K562 (cell line): ENCODE measurements at regions not wholly inside any gene's neighbourhood (a gene's known extent, or its start where the extent isn't known, plus 50 kb on each side); places are given as distances from the start of the nearest gene placed in this dataset.

Experiments used
- ATAC-seq: fragments of 200-7000 bp; cut with Tn5 transposase; 3 replicates; pipeline ENCODE4 v1.9.1; 2020; ENCODE audit warnings: moderate library complexity
- BruUV-seq: library from RNA; stranded (reverse); fragments of 400-500 nt; replicated peaks from 2 replicates; lab custom pipeline; 2021; lab: Mats Ljungman, UMichigan
- CTCF ChIA-PET: fragments of 300-600 bp; formaldehyde crosslinking; extraction: SDS; loops from one replicate; lab custom pipeline; 2021; ENCODE audit warnings: low intra/inter-chr PET ratio; lab: Yijun Ruan, JAX
- POLR2A ChIA-PET: fragments of 300-600, 350-650 bp; sonication (Branson Sonifier 250); formaldehyde crosslinking; extraction: SDS; loops from one replicate; lab custom pipeline; 2021; ENCODE audit warnings: antibody characterized with exemption, inconsistent platforms; lab: Yijun Ruan, JAX
- DNase-seq, 4 experiments: peaks; one replicate each; pipeline versions ENCODE4 v3.0.0 to v3.0.0-alpha.2; 2011 to 2018; ENCODE audit warnings: low spot score in 3 of 4, mixed read lengths in 3 of 4; ENCODE audit errors: extremely low read depth in 1 of 4
- FAIRE-seq: peaks from 2 replicates; lab custom pipeline; 2011; peaks lifted over from hg19 to GRCh38; lab: Jason Lieb, UNC
- H2AFZ ChIP-seq: 2 replicates; pipeline ENCODE4 v1.6.0; 2011; ENCODE audit warnings: low read depth, low read length, control low read depth, inconsistent platforms
- H3K27ac ChIP-seq: fragments of 200-600 bp; 3 replicates; pipeline ENCODE4 v1.8.0; 2011; ENCODE audit warnings: low read depth, mild to moderate bottlenecking, control low read depth, inconsistent platforms, low read length, moderate library complexity, mixed read lengths; ENCODE audit errors: extremely low read depth
- H3K27me3 ChIP-seq, 2 experiments: fragments of 300-600 bp in 1 of 2; 2 replicates in 1 of 2; 3 replicates in 1 of 2; pipeline versions ENCODE4 v1.6.0 to v1.8.0; 2011; ENCODE audit warnings: inconsistent platforms in 2 of 2, low read length in 2 of 2, mild to moderate bottlenecking in 1 of 2, mixed read lengths in 1 of 2, moderate library complexity in 1 of 2; ENCODE audit not compliant: control insufficient read depth in 2 of 2, insufficient read depth in 2 of 2
- H3K36me3 ChIP-seq: fragments of 300-600 bp; 3 replicates; pipeline ENCODE4 v1.8.0; 2011; ENCODE audit warnings: mild to moderate bottlenecking, low read length, inconsistent platforms; ENCODE audit not compliant: control insufficient read depth, insufficient read depth
- H3K4me1 ChIP-seq, 2 experiments: fragments of 200-600 bp in 1 of 2; replicated peaks in 1 of 2; 2 replicates in 1 of 2; 3 replicates in 1 of 2; pipeline versions ENCODE4 v1.5.1 to v1.8.0; 2011; ENCODE audit warnings: inconsistent platforms in 2 of 2, low read length in 2 of 2, mild to moderate bottlenecking in 1 of 2, mixed read lengths in 1 of 2, moderate library complexity in 1 of 2; ENCODE audit not compliant: control insufficient read depth in 2 of 2, insufficient read depth in 2 of 2
- H3K4me2 ChIP-seq: 2 replicates; pipeline ENCODE4 v1.6.1; 2011; ENCODE audit warnings: low read length, control low read depth, inconsistent platforms, mixed read lengths; ENCODE audit not compliant: insufficient read depth
- H3K4me3 ChIP-seq: fragments of 200-600 bp; sonication (generic), shearing (Covaris generic); 2 replicates; pipeline ENCODE4 v1.5.1; 2016; ENCODE audit warnings: control low read depth, inconsistent platforms
- H3K79me2 ChIP-seq: fragments of 200-600 bp; 3 replicates; pipeline ENCODE4 v1.8.0; 2011; ENCODE audit warnings: low read length, inconsistent platforms; ENCODE audit not compliant: control insufficient read depth, insufficient read depth
- H3K9ac ChIP-seq, 2 experiments: 2 replicates each; pipeline versions ENCODE4 v1.6.0 to v1.6.1; 2011; ENCODE audit warnings: low read depth in 2 of 2, low read length in 2 of 2, control low read depth in 1 of 2, inconsistent platforms in 1 of 2, mild to moderate bottlenecking in 1 of 2, mixed read lengths in 1 of 2; ENCODE audit not compliant: insufficient read depth in 1 of 2
- H3K9me1 ChIP-seq: one replicate; pipeline ENCODE4 v1.6.0; 2011; ENCODE audit warnings: inconsistent platforms, mild to moderate bottlenecking, low read length, moderate library complexity; ENCODE audit not compliant: control insufficient read depth, insufficient read depth
- H3K9me3 ChIP-seq: replicated peaks from 2 replicates; pipeline ENCODE4 v1.5.1; 2011; ENCODE audit warnings: low read depth, low read length, inconsistent platforms; ENCODE audit not compliant: control insufficient read depth, insufficient read depth
- H4K20me1 ChIP-seq: replicated peaks from 2 replicates; pipeline ENCODE4 v1.6.1; 2011; ENCODE audit warnings: low read length, inconsistent platforms, mixed read lengths; ENCODE audit not compliant: control insufficient read depth, insufficient read depth
- ATF1 ChIP-seq, 2 experiments: fragments of 450-650 bp in 1 of 2; IDR thresholded peaks; 2 replicates each; pipeline ENCODE4 v1.6.1; 2016; ENCODE audit warnings: missing compliant biosample characterization in 1 of 2, missing genetic modification characterization in 1 of 2
- CREM ChIP-seq: IDR thresholded peaks from 2 replicates; pipeline ENCODE4 v1.6.1; 2014; ENCODE audit warnings: antibody characterized with exemption, low read depth
- FUS ChIP-seq: fragments of 200-400 bp; formaldehyde crosslinking; optimal IDR thresholded peaks from 2 replicates; pipeline ENCODE3; 2017; ENCODE audit warnings: low read depth, low read length
- GATA2 ChIP-seq: sonication (generic); formaldehyde crosslinking; IDR thresholded peaks from 2 replicates; pipeline ENCODE4 v1.4.0; 2020; ENCODE audit warnings: mild to moderate bottlenecking, missing genetic modification reagents
- HIVEP1 ChIP-seq: fragments of 250-450 bp; sonication (Bioruptor Pico); IDR thresholded peaks from 2 replicates; pipeline ENCODE4 v1.4.0; 2020; ENCODE audit warnings: mild to moderate bottlenecking
- NR3C1 ChIP-seq: sonication (generic); formaldehyde crosslinking; IDR thresholded peaks from 2 replicates; pipeline ENCODE4 v1.8.1; 2022; ENCODE audit warnings: missing genetic modification reagents
- PHTF2 ChIP-seq: fragments of 250-450 bp; sonication (Bioruptor Pico); IDR thresholded peaks from 2 replicates; pipeline ENCODE4 v1.5.0; 2021; ENCODE audit warnings: mild to moderate bottlenecking
- POLR2B ChIP-seq: fragments of 450-650 bp; IDR thresholded peaks from 2 replicates; pipeline ENCODE4 v1.6.1; 2018; ENCODE audit warnings: low read depth; ENCODE audit not compliant: partially characterized antibody
- RBM14 ChIP-seq: fragments of 200-400 bp; formaldehyde crosslinking; IDR thresholded peaks from 2 replicates; pipeline ENCODE4 v1.6.1; 2018; ENCODE audit warnings: low read depth, mild to moderate bottlenecking, low read length, moderate library complexity, borderline replicate concordance; ENCODE audit not compliant: insufficient read depth
- SIRT6 ChIP-seq: IDR thresholded peaks from one replicate; pipeline ENCODE4 v1.6.1; 2012; ENCODE audit warnings: low read depth, mild to moderate bottlenecking, control low read depth, inconsistent platforms, low read length, moderate library complexity
- TAF7 ChIP-seq: fragments of 450-650 bp; IDR thresholded peaks from 2 replicates; pipeline ENCODE4 v1.6.1; 2016; ENCODE audit warnings: missing genetic modification characterization, missing compliant biosample characterization
- TEAD2 ChIP-seq: fragments of 450-650 bp; IDR thresholded peaks from 2 replicates; pipeline ENCODE4 v1.6.1; 2016; ENCODE audit warnings: missing genetic modification characterization, control low read depth, missing compliant biosample characterization
- ZNF140 ChIP-seq: fragments of 250-450 bp; sonication (Bioruptor Pico); IDR thresholded peaks from 2 replicates; pipeline ENCODE4 v1.8.0; 2021; ENCODE audit warnings: moderate library complexity, mild to moderate bottlenecking, inconsistent platforms
- ZNF146 ChIP-seq: IDR thresholded peaks from one replicate; pipeline ENCODE4 v1.6.1; 2018; ENCODE audit warnings: missing compliant biosample characterization; ENCODE audit not compliant: unreplicated experiment
- ZNF668 ChIP-seq: fragments of 250-450 bp; sonication (Bioruptor Pico); IDR thresholded peaks from 2 replicates; pipeline ENCODE4 v1.8.0; 2022; ENCODE audit warnings: mild to moderate bottlenecking, inconsistent platforms
- ZNF780A ChIP-seq: fragments of 250-450 bp; sonication (Bioruptor Pico); IDR thresholded peaks from 2 replicates; pipeline ENCODE4 v1.5.0; 2021; ENCODE audit warnings: mild to moderate bottlenecking
- WGBS: fragments of 100-300 bp; shearing (Covaris generic); methylation state at CpG from one replicate; pipeline ENCODE4 v1.1.6; 2016; ENCODE audit warnings: low coverage, mixed read lengths; ENCODE audit not compliant: insufficient coverage; ENCODE audit errors: missing lambda C conversion rate; 5-methylcytosine and 5-hydroxymethylcytosine counted together
- in situ Hi-C: fragments of 300-500 bp; cut with MboI; formaldehyde crosslinking; loops from 4 replicates; pipeline ENCODE4 v1.15.0; 2018; ENCODE audit warnings: inconsistent platforms, mixed read lengths
- intact Hi-C: fragments of 100-400 bp; cut with micrococcal nuclease; formaldehyde crosslinking; loops from 2 replicates; pipeline ENCODE4 v1.14.2; 2022
- TF ChIP-seq, protein P1 (sequence below): fragments of 450-650 bp; IDR thresholded peaks from 2 replicates; pipeline ENCODE4 v1.6.1; 2018; ENCODE audit warnings: mild to moderate bottlenecking, low read depth; ENCODE audit not compliant: partially characterized antibody

DNA sequence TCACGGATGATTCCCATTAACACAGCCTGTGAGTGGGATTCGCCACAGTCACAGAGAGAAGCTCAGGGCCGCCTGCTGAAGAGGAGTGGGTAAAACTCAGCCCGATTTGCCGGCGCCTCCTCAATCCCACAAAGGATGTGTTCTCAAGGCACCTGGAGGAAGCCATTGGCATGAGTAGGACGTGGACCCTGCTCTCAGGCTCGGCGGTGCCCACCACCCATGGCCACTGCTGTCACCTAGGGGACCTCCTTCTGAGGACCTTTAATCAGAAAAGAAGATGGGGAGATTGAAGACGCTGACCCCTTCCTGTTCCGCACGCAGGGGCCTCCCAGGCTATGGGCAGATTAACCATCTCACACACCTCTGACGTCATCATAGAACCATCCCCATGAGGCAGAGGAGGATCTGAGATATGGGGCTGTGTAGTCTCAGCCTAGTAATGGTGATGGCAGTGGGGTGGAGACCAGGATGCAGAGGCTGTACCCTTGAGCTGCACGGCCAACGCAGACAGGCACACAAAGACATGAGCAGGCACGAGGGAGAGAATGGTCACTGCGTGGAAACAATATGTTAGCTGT lies 571.8 kb downstream of the BRD1 start:
- BruUV-seq = no TSS peak
- Histone ChIP-seq H3K27me3 (peaks cover 0 to 4% of the 10 kb centered on the region in 2 experiments; a peak in 3 of 5 replicates), H3K79me2 (no peaks in the 10 kb centered on the region), H3K4me3 (no peak overlapping the region), H3K9ac (no peak overlapping the region), H3K27ac (no peak overlapping the region), H3K4me1 (no peaks in the 10 kb centered on the region), H3K36me3 (no peaks in the 10 kb centered on the region), H3K4me2 (no peak overlapping the region), H2AFZ (no peak overlapping the region), H4K20me1 (no peaks in the 10 kb centered on the region; the same call in 1 of the 2 replicates), H3K9me1 (no peaks in the 10 kb centered on the region), H3K9me3 (no peaks in the 10 kb centered on the region)
- DNase-seq = no peak
- ATAC-seq = no peak
- 1% methylated on average over 15 of the region's 17 CpGs for WGBS
- TF ChIP-seq CREM = 0 out of 2 replicates have a peak, but pooled peaks have one; percentile 11
- no peak for TF ChIP-seq ATF1 (CRISPR knock-in tag; IDR thresholded peaks at IDR 0.05)
- peak; percentile 24; the same call in 1 of the 2 replicates for TF ChIP-seq ATF1 (tag; IDR thresholded peaks at IDR 0.05)
- TF ChIP-seq GATA2 (CRISPR knock-in tag) = no peak
- FAIRE-seq = no peak
- intact Hi-C loops = no loop called here
- in situ Hi-C loops = no loop called here
- ChIA-PET CTCF (no interaction called here), POLR2A (interaction anchor here (0.5 kb wide), 1 partner anchor 170 kb away, joined by 5 read pairs; no protein-coding TSS in a partner anchor)

DNA sequence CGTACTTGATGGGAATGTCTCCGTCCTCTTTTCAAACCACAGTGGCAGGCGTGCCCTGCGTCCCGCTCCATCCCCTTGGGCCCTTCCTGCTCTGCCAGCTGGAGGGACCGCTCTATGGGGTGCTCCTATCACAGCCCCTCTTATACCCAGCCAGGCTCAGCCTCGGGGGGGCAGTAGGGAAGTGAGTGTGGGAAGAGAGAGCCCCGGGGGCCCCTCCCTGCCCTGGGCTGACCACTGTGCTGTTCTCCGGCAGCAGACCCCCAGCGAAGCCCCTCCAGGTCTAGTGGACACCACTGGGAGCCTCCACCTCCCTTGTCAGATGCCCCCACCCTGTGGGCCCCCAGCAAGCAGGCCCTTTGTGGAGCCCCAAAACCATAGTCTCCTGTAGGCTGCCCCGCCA lies 572.5 kb downstream of the BRD1 start:
- H3K4me2 ChIP-seq = no peak overlapping the region
- CTCF ChIA-PET = no interaction called here
- no peak overlapping the region for H3K4me3 ChIP-seq
- ATAC-seq = no peak
- H3K36me3 ChIP-seq = no peaks in the 10 kb centered on the region
- H2AFZ ChIP-seq = no peak overlapping the region
- no peaks in the 10 kb centered on the region for H3K9me3 ChIP-seq
- H3K27ac ChIP-seq = no peak overlapping the region
- no TSS peak for BruUV-seq
- H3K4me1 ChIP-seq = no peaks in the 10 kb centered on the region
- H3K9ac ChIP-seq = no peak overlapping the region
- POLR2A ChIA-PET = no interaction called here
- 2% methylated on average over 7 of the region's 11 CpGs for WGBS
- no peaks in the 10 kb centered on the region for H3K79me2 ChIP-seq
- peaks cover 0 to 4% of the 10 kb centered on the region in 2 experiments; a peak in 3 of 5 replicates for H3K27me3 ChIP-seq
- no peaks in the 10 kb centered on the region; the same call in 1 of the 2 replicates for H4K20me1 ChIP-seq
- no peak for FAIRE-seq
- no peaks in the 10 kb centered on the region for H3K9me1 ChIP-seq
- intact Hi-C loops (no loop called here), in situ Hi-C loops (no loop called here)
- no peak for DNase-seq
- TF ChIP-seq TAF7 (tag) (no peak), RBM14 (no peak), FUS (no peak), POLR2B (no peak), SIRT6 (no peak), PHTF2 (CRISPR knock-in tag) (no peak), ZNF780A (CRISPR knock-in tag) (no peak), NR3C1 (CRISPR knock-in tag) (no peak), ZNF146 (no peak), ZNF668 (no peak), HIVEP1 (no peak), TEAD2 (tag) (no peak), ZNF140 (CRISPR knock-in tag) (no peak)
- TF ChIP-seq, protein P1, sequence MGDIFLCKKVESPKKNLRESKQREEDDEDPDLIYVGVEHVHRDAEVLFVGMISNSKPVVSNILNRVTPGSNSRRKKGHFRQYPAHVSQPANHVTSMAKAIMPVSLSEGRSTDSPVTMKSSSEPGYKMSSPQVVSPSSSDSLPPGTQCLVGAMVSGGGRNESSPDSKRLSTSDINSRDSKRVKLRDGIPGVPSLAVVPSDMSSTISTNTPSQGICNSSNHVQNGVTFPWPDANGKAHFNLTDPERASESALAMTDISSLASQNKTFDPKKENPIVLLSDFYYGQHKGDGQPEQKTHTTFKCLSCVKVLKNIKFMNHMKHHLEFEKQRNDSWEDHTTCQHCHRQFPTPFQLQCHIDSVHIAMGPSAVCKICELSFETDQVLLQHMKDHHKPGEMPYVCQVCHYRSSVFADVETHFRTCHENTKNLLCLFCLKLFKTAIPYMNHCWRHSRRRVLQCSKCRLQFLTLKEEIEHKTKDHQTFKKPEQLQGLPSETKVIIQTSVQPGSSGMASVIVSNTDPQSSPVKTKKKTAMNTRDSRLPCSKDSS = no peak
